ENCODE measurements at regions not wholly inside any gene's neighbourhood (a gene's known extent, or its start where the extent isn't known, plus 50 kb on each side); places are given as distances from the start of the nearest gene placed in this dataset.

GRCh38 chr5:145637396-145637795 is 197.7 kb downstream of the PRELID2 start:
- no peak for TF ChIP-seq CTCF (IDR thresholded peaks at IDR 0.05; ENCODE audit: low read length)
- no peak for TF ChIP-seq EZH2 (IDR thresholded peaks at IDR 0.05; ENCODE audit: borderline replicate concordance, low read length)
- Histone ChIP-seq H3K4me2 (ENCODE audit: low read length) (no peak overlapping the region), H3K9me2 (ENCODE audit: low read depth, low read length) (no peaks in the 10 kb centered on the region), H3K4me3 (ENCODE audit: low read depth, low read length, poor library complexity, severe bottlenecking) (no peak overlapping the region), H3K9ac (ENCODE audit: low read length) (no peak overlapping the region), H2AFZ (ENCODE audit: low read length) (no peak overlapping the region), H3K36me3 (ENCODE audit: insufficient read depth, low read length) (no peaks in the 10 kb centered on the region), H4K20me1 (ENCODE audit: insufficient read depth, low read length) (no peaks in the 10 kb centered on the region), H3K79me2 (ENCODE audit: insufficient read depth, low read length) (no peaks in the 10 kb centered on the region), H3K27ac (ENCODE audit: low read depth, low read length, poor library complexity, severe bottlenecking) (no peak overlapping the region), H3F3A (ENCODE audit: insufficient read depth, low read length) (no peaks in the 10 kb centered on the region), H3K27me3 (ENCODE audit: insufficient read depth, low read length) (no peaks in the 10 kb centered on the region), H3K4me1 (ENCODE audit: insufficient read depth, low read length, severe bottlenecking) (no peaks in the 10 kb centered on the region), H3K9me3 (ENCODE audit: low read length) (no peaks in the 10 kb centered on the region)

- H3F3A ChIP-seq (ENCODE audit: insufficient read depth, low read length): no peaks in the 10 kb centered on the region
These were observed 198.8 kb downstream of the PRELID2 start for GRCh38 chr5:145636371-145636770.

GRCh38 chr5:145633474-145633873 is 201.7 kb downstream of the PRELID2 start:
- Histone ChIP-seq H3K27ac (ENCODE audit: low read depth, low read length, poor library complexity, severe bottlenecking) (no peak overlapping the region), H2AFZ (ENCODE audit: low read length) (no peak overlapping the region), H3K79me2 (ENCODE audit: insufficient read depth, low read length) (no peaks in the 10 kb centered on the region), H3K27me3 (ENCODE audit: insufficient read depth, low read length) (no peaks in the 10 kb centered on the region), H3K4me1 (ENCODE audit: insufficient read depth, low read length, severe bottlenecking) (no peaks in the 10 kb centered on the region), H4K20me1 (ENCODE audit: insufficient read depth, low read length) (no peaks in the 10 kb centered on the region), H3F3A (ENCODE audit: insufficient read depth, low read length) (no peaks in the 10 kb centered on the region), H3K9me3 (ENCODE audit: low read length) (no peaks in the 10 kb centered on the region), H3K9me2 (ENCODE audit: low read depth, low read length) (no peaks in the 10 kb centered on the region), H3K9ac (ENCODE audit: low read length) (no peak overlapping the region), H3K36me3 (ENCODE audit: insufficient read depth, low read length) (no peaks in the 10 kb centered on the region), H3K4me2 (ENCODE audit: low read length) (no peak overlapping the region), H3K4me3 (ENCODE audit: low read depth, low read length, poor library complexity, severe bottlenecking) (no peak overlapping the region)
- TF ChIP-seq CTCF (IDR thresholded peaks at IDR 0.05; ENCODE audit: low read length): no peak

More at GRCh38 chr5:145636371-145636770, 198.8 kb downstream of the PRELID2 start:
- H3K27ac ChIP-seq (ENCODE audit: low read depth, low read length, poor library complexity, severe bottlenecking): no peak overlapping the region
- no peaks in the 10 kb centered on the region for H3K79me2 ChIP-seq (ENCODE audit: insufficient read depth, low read length)
- no peak overlapping the region for H3K4me3 ChIP-seq (ENCODE audit: low read depth, low read length, poor library complexity, severe bottlenecking)
- TF ChIP-seq EZH2 (IDR thresholded peaks at IDR 0.05; ENCODE audit: borderline replicate concordance, low read length) (no peak), CTCF (IDR thresholded peaks at IDR 0.05; ENCODE audit: low read length) (no peak)
- H3K9me3 ChIP-seq (ENCODE audit: low read length): no peaks in the 10 kb centered on the region
- H3K9me2 ChIP-seq (ENCODE audit: low read depth, low read length): no peaks in the 10 kb centered on the region
- no peaks in the 10 kb centered on the region for H3K36me3 ChIP-seq (ENCODE audit: insufficient read depth, low read length)
- no peak overlapping the region for H2AFZ ChIP-seq (ENCODE audit: low read length)
- no peak overlapping the region for H3K9ac ChIP-seq (ENCODE audit: low read length)
- no peaks in the 10 kb centered on the region for H3K4me1 ChIP-seq (ENCODE audit: insufficient read depth, low read length, severe bottlenecking)
- H3K27me3 ChIP-seq (ENCODE audit: insufficient read depth, low read length): no peaks in the 10 kb centered on the region
- no peaks in the 10 kb centered on the region for H4K20me1 ChIP-seq (ENCODE audit: insufficient read depth, low read length)
- H3K4me2 ChIP-seq (ENCODE audit: low read length): no peak overlapping the region

Data from OCI-LY1 (cell line).